Esophagus squamous epithelium (tissue), 5 donors: ENCODE measurements at regions not wholly inside any gene's neighbourhood (a gene's known extent, or its start where the extent isn't known, plus 50 kb on each side); places are given as distances from the start of the nearest gene placed in this dataset.

Experiments
- DNase-seq: peaks from one replicate; lab custom pipeline; 2025; lab: John Stamatoyannopoulos, UW
- H3K27ac ChIP-seq, 4 donors: fragments of 200-600 bp; sonication (generic); one replicate each; pipeline ENCODE4 v1.5.1; 2016 to 2019; ENCODE audit warnings: mild to moderate bottlenecking in 1 of 4
- H3K27me3 ChIP-seq, 4 donors: fragments of 200-600 bp; sonication (generic); 1 replicate in 3 of 4; 2 replicates in 1 of 4; pipeline versions ENCODE4 v1.5.1 to v1.6.0; 2017 to 2021; ENCODE audit warnings: antibody characterized with exemption in 1 of 4
- H3K36me3 ChIP-seq, 3 donors: fragments of 200-600 bp; sonication (generic); one replicate each; pipeline ENCODE4 v1.5.1; 2016 to 2019
- H3K4me1 ChIP-seq, 3 donors: fragments of 200-600 bp; sonication (generic); one replicate each; pipeline ENCODE4 v1.5.1; 2017 to 2019
- H3K4me3 ChIP-seq, 4 donors: fragments of 200-600 bp; sonication (generic); 1 replicate in 3 of 4; 2 replicates in 1 of 4; pipeline ENCODE4 v1.5.1; 2016 to 2019; ENCODE audit warnings: mild to moderate bottlenecking in 2 of 4, moderate library complexity in 1 of 4
- H3K9me3 ChIP-seq, 3 donors: fragments of 200-600 bp; sonication (generic); one replicate each; pipeline ENCODE4 v1.5.1; 2016 to 2019
- CTCF ChIP-seq, 6 experiments: fragments of 450-650 bp in 4 of 6; fragments of 200-600 bp in 2 of 6; sonication (generic) in 2 of 6; IDR thresholded peaks; one replicate each; pipeline ENCODE4 v1.5.1; 2016 to 2019; ENCODE audit warnings: antibody characterized with exemption in 6 of 6, mild to moderate bottlenecking in 4 of 6, moderate library complexity in 4 of 6
- POLR2A ChIP-seq, 4 donors: fragments of 450-650 bp; IDR thresholded peaks; one replicate each; pipeline ENCODE4 v1.6.1; 2017; ENCODE audit warnings: antibody characterized with exemption in 4 of 4, mild to moderate bottlenecking in 4 of 4, moderate library complexity in 3 of 4
- WGBS, 2 donors: methylation state at CpG; one replicate each; pipeline ENCODE4 v1.1.5; 2018; 5-methylcytosine and 5-hydroxymethylcytosine counted together
- intact Hi-C: fragments of 100-400 bp; cut with DNase I; formaldehyde crosslinking; loops from one replicate; pipeline ENCODE4 v1.15.0; 2022
- donor health status: DM: yes; HTN: yes; CAD: no.

- no peak for TF ChIP-seq POLR2A (IDR thresholded peaks at IDR 0.05)
- TF ChIP-seq CTCF (IDR thresholded peaks at IDR 0.05): no peak
- intact Hi-C loops: no loop called here
- H3K9me3 ChIP-seq: no peaks in the 10 kb centered on the region
- WGBS, 2 donors: 24 to 48% methylated on average over 3 of the region's 3 CpGs
- no peaks in the 10 kb centered on the region for H3K4me1 ChIP-seq
- H3K27me3 ChIP-seq: no peaks in the 10 kb centered on the region
- no peaks in the 10 kb centered on the region for H3K36me3 ChIP-seq
- H3K27ac ChIP-seq: no peak overlapping the region
- H3K4me3 ChIP-seq: no peak overlapping the region
- no peak for DNase-seq
These were observed 363.3 kb downstream of the PCDH7 start for GRCh38 chr4:31083456-31083855.

- no peaks in the 10 kb centered on the region for H3K36me3 ChIP-seq
- no peak overlapping the region for H3K27ac ChIP-seq
- no peak for TF ChIP-seq CTCF (IDR thresholded peaks at IDR 0.05)
- no peak for TF ChIP-seq POLR2A (IDR thresholded peaks at IDR 0.05)
- no peak overlapping the region for H3K4me3 ChIP-seq
- no peaks in the 10 kb centered on the region for H3K27me3 ChIP-seq
- H3K9me3 ChIP-seq: no peaks in the 10 kb centered on the region
- no peaks in the 10 kb centered on the region for H3K4me1 ChIP-seq
- intact Hi-C loops: no loop called here
- DNase-seq: no peak
- WGBS, 2 donors: 78 to 92% methylated on average over 8 to 9 of the region's 9 CpGs
These were observed 364.7 kb downstream of the PCDH7 start for GRCh38 chr4:31084806-31085416.

GRCh38 chr4:31085689-31086088 lies 365.5 kb downstream of the PCDH7 start:
- no peak for DNase-seq
- no peak for TF ChIP-seq POLR2A (IDR thresholded peaks at IDR 0.05)
- no peak for TF ChIP-seq CTCF (IDR thresholded peaks at IDR 0.05)
- intact Hi-C loops: no loop called here
- Histone ChIP-seq H3K27ac (no peak overlapping the region), H3K4me3 (no peak overlapping the region), H3K4me1 (no peaks in the 10 kb centered on the region), H3K36me3 (no peaks in the 10 kb centered on the region), H3K27me3 (no peaks in the 10 kb centered on the region), H3K9me3 (no peaks in the 10 kb centered on the region)

GRCh38 chr4:31086756-31087330 lies 366.7 kb downstream of the PCDH7 start:
- TF ChIP-seq CTCF (IDR thresholded peaks at IDR 0.05) (no peak), POLR2A (IDR thresholded peaks at IDR 0.05) (no peak)
- no peak for DNase-seq
- Histone ChIP-seq H3K36me3 (no peaks in the 10 kb centered on the region), H3K4me3 (no peak overlapping the region), H3K27me3 (no peaks in the 10 kb centered on the region), H3K4me1 (no peaks in the 10 kb centered on the region), H3K9me3 (no peaks in the 10 kb centered on the region), H3K27ac (no peak overlapping the region)
- intact Hi-C loops: no loop called here
- 74% methylated on average over 3 of the region's 3 CpGs for WGBS, 2 donors

GRCh38 chr4:31088600-31089230 lies 368.5 kb downstream of the PCDH7 start:
- no peaks in the 10 kb centered on the region for H3K4me1 ChIP-seq
- no peak overlapping the region for H3K4me3 ChIP-seq
- H3K27ac ChIP-seq: no peak overlapping the region
- TF ChIP-seq POLR2A (IDR thresholded peaks at IDR 0.05) (no peak), CTCF (IDR thresholded peaks at IDR 0.05) (no peak)
- DNase-seq: no peak
- no peaks in the 10 kb centered on the region for H3K9me3 ChIP-seq
- H3K36me3 ChIP-seq: no peaks in the 10 kb centered on the region
- intact Hi-C loops: no loop called here
- WGBS, 2 donors: 58 to 68% methylated on average over 3 of the region's 3 CpGs
- H3K27me3 ChIP-seq: no peaks in the 10 kb centered on the region
